NCI-H146 treated with DMSO at 0.1 percent for 48 hours (cell line): ENCODE measurements at regions not wholly inside any gene's neighbourhood (a gene's known extent, or its start where the extent isn't known, plus 50 kb on each side); places are given as distances from the start of the nearest gene placed in this dataset.

Experiments used
- DNase-seq: peaks from one replicate; lab custom pipeline; 2025; ENCODE audit not compliant: unreplicated experiment; lab: John Stamatoyannopoulos, UW

GRCh38 chr2:133809485-133809884 is 241.2 kb upstream of the NCKAP5 start:
- no peak for DNase-seq

- DNase-seq, result no peak
Observed at GRCh38 chr2:133810559-133810958, 242.3 kb upstream of the NCKAP5 start.

- DNase-seq, result no peak
Observed at GRCh38 chr2:133811409-133812125, 243.3 kb upstream of the NCKAP5 start.

- no peak for DNase-seq
Observed at GRCh38 chr2:133812826-133813617, 244.8 kb upstream of the NCKAP5 start.

- DNase-seq, result no peak
Observed at GRCh38 chr2:133814890-133815289, 246.6 kb upstream of the NCKAP5 start.

GRCh38 chr2:133816037-133816436 is 247.8 kb upstream of the NCKAP5 start:
- no peak for DNase-seq

- DNase-seq, result no peak
Observed at GRCh38 chr2:133817680-133818566, 249.7 kb upstream of the NCKAP5 start.

GRCh38 chr2:133818661-133819060 is 250.4 kb upstream of the NCKAP5 start:
- DNase-seq, result no peak

- no peak for DNase-seq
Observed at GRCh38 chr2:133819906-133820305, 251.6 kb upstream of the NCKAP5 start.

- no peak for DNase-seq
Observed at GRCh38 chr2:133821107-133821760, 253.0 kb upstream of the NCKAP5 start.

GRCh38 chr2:133822517-133823225 is 254.4 kb upstream of the NCKAP5 start:
- no peak for DNase-seq

- DNase-seq, result no peak
Observed at GRCh38 chr2:133823226-133823550, 254.9 kb upstream of the NCKAP5 start.

GRCh38 chr2:133824869-133825268 is 256.6 kb upstream of the NCKAP5 start:
- DNase-seq, result no peak

GRCh38 chr2:133825778-133826177 is 257.5 kb upstream of the NCKAP5 start:
- no peak for DNase-seq

- DNase-seq, result no peak
Observed at GRCh38 chr2:133828913-133829312, 260.6 kb upstream of the NCKAP5 start.

- DNase-seq, result no peak
Observed at GRCh38 chr2:133829450-133830020, 261.3 kb upstream of the NCKAP5 start.

GRCh38 chr2:133833746-133834145 is 265.5 kb upstream of the NCKAP5 start:
- DNase-seq, result no peak

- DNase-seq, result no peak
Observed at GRCh38 chr2:133835821-133836619, 267.8 kb upstream of the NCKAP5 start.

GRCh38 chr2:133836691-133837345 is 268.6 kb upstream of the NCKAP5 start:
- DNase-seq, result no peak
